ENCODE measurements at regions not wholly inside any gene's neighbourhood (a gene's known extent, or its start where the extent isn't known, plus 50 kb on each side); places are given as distances from the start of the nearest gene placed in this dataset.

DNA sequence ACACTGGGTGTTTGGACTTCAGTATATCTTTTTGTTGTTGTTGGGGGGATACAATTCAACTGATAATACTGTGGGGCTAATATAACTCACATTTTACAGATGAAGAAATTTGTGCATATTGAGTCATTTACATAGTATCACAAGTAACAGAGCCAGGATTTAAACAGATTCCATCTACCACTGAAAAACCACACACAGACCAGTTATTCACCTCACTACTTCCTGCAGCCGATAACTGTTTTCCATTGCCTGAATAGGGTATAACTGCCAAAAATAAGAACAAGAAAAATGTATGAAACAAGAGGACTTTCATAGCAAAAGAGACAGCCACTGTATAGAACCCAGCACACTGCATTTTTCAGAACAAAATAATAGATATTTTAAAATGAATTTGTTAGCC lies 215.8 kb upstream of the CNTN6 start:
- DNase-seq (ENCODE audit: low spot score) (no peak), ATAC-seq (no peak)
- Histone ChIP-seq H3K36me3 (ENCODE audit: insufficient read depth) (no peaks in the 10 kb centered on the region), H3K9me2 (ENCODE audit: insufficient read depth) (no peaks in the 10 kb centered on the region), H3K4me2 (no peak overlapping the region), H2AFZ (no peak overlapping the region), H3K79me2 (replicated peaks; ENCODE audit: insufficient read depth) (no peaks in the 10 kb centered on the region), H4K20me1 (replicated peaks; ENCODE audit: insufficient read depth) (no peaks in the 10 kb centered on the region), H3K27ac (ENCODE audit: low read depth) (no peak overlapping the region), H3K4me3 (no peak overlapping the region), H3K27me3 (ENCODE audit: insufficient read depth) (no peaks in the 10 kb centered on the region), H3K4me1 (ENCODE audit: insufficient read depth) (0 out of 2 replicates have a peak, but pooled peaks cover 5% of the 10 kb centered on the region), H3F3A (replicated peaks; ENCODE audit: low read depth) (no peaks in the 10 kb centered on the region)
- Mint-ChIP-seq H3K27ac (no peak overlapping the region), H3K9me3 (peaks cover 92% of the 10 kb centered on the region), H3K27me3 (ENCODE audit: insufficient read depth, low read depth, poor library complexity) (peaks cover 1% of the 10 kb centered on the region), H3K4me1 (no peaks in the 10 kb centered on the region), H3K4me3 (no peak overlapping the region), H3K36me3 (ENCODE audit: low read depth) (peaks cover 49% of the 10 kb centered on the region)
- TF ChIP-seq, protein P1, sequence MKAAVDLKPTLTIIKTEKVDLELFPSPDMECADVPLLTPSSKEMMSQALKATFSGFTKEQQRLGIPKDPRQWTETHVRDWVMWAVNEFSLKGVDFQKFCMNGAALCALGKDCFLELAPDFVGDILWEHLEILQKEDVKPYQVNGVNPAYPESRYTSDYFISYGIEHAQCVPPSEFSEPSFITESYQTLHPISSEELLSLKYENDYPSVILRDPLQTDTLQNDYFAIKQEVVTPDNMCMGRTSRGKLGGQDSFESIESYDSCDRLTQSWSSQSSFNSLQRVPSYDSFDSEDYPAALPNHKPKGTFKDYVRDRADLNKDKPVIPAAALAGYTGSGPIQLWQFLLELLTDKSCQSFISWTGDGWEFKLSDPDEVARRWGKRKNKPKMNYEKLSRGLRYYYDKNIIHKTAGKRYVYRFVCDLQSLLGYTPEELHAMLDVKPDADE (IDR thresholded peaks at IDR 0.05), result no peak
- TF ChIP-seq ZNF114 (CRISPR knock-in tag; IDR thresholded peaks at IDR 0.05) (no peak), CREB1 (CRISPR knock-in tag; IDR thresholded peaks at IDR 0.05; ENCODE audit: low read depth) (no peak), STAT1 (IDR thresholded peaks at IDR 0.05; ENCODE audit: unreplicated experiment) (no peak), EZH2 (IDR thresholded peaks at IDR 0.05; ENCODE audit: low read depth, unreplicated experiment) (no peak), EZH2phosphoT487 (IDR thresholded peaks at IDR 0.05; ENCODE audit: unreplicated experiment) (no peak)
- TF ChIP-seq, protein P2, sequence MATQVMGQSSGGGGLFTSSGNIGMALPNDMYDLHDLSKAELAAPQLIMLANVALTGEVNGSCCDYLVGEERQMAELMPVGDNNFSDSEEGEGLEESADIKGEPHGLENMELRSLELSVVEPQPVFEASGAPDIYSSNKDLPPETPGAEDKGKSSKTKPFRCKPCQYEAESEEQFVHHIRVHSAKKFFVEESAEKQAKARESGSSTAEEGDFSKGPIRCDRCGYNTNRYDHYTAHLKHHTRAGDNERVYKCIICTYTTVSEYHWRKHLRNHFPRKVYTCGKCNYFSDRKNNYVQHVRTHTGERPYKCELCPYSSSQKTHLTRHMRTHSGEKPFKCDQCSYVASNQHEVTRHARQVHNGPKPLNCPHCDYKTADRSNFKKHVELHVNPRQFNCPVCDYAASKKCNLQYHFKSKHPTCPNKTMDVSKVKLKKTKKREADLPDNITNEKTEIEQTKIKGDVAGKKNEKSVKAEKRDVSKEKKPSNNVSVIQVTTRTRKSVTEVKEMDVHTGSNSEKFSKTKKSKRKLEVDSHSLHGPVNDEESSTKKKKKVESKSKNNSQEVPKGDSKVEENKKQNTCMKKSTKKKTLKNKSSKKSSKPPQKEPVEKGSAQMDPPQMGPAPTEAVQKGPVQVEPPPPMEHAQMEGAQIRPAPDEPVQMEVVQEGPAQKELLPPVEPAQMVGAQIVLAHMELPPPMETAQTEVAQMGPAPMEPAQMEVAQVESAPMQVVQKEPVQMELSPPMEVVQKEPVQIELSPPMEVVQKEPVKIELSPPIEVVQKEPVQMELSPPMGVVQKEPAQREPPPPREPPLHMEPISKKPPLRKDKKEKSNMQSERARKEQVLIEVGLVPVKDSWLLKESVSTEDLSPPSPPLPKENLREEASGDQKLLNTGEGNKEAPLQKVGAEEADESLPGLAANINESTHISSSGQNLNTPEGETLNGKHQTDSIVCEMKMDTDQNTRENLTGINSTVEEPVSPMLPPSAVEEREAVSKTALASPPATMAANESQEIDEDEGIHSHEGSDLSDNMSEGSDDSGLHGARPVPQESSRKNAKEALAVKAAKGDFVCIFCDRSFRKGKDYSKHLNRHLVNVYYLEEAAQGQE (IDR thresholded peaks at IDR 0.05; ENCODE audit: unreplicated experiment), result no peak
- TF ChIP-seq, protein P3, sequence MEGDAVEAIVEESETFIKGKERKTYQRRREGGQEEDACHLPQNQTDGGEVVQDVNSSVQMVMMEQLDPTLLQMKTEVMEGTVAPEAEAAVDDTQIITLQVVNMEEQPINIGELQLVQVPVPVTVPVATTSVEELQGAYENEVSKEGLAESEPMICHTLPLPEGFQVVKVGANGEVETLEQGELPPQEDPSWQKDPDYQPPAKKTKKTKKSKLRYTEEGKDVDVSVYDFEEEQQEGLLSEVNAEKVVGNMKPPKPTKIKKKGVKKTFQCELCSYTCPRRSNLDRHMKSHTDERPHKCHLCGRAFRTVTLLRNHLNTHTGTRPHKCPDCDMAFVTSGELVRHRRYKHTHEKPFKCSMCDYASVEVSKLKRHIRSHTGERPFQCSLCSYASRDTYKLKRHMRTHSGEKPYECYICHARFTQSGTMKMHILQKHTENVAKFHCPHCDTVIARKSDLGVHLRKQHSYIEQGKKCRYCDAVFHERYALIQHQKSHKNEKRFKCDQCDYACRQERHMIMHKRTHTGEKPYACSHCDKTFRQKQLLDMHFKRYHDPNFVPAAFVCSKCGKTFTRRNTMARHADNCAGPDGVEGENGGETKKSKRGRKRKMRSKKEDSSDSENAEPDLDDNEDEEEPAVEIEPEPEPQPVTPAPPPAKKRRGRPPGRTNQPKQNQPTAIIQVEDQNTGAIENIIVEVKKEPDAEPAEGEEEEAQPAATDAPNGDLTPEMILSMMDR (conservative IDR thresholded peaks at IDR 0.05; ENCODE audit: low read depth in 2 of 2), result no peak

DNA sequence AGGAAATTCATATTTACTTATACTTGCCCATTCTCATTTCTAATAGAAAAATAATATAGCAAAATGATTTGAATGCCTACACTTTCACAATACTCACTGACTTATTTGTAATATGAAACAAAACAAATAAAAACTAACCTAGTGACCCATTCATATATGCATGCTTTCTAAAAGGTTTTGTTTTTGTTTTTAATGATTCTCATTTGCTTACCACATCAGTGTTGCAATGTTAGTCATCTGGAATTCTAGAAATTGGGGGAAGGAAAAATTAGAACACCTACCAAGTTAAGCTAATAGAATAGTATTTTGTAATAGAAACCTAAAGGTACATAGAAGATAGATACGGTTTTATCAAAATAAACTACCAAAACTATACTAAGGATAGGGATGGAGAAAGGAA lies 214.1 kb upstream of the CNTN6 start:
- H3K4me1 Mint-ChIP-seq, result no peaks in the 10 kb centered on the region
- no peaks in the 10 kb centered on the region for H4K20me1 ChIP-seq (replicated peaks; ENCODE audit: insufficient read depth)
- no peak overlapping the region for H3K4me3 ChIP-seq
- no peaks in the 10 kb centered on the region for H3K27me3 ChIP-seq (ENCODE audit: insufficient read depth)
- H3K36me3 ChIP-seq (ENCODE audit: insufficient read depth), result no peaks in the 10 kb centered on the region
- peaks cover 1% of the 10 kb centered on the region for H3K27me3 Mint-ChIP-seq (ENCODE audit: insufficient read depth, low read depth, poor library complexity)
- no peak overlapping the region for H2AFZ ChIP-seq
- H3K9me3 Mint-ChIP-seq, result peaks cover 91% of the 10 kb centered on the region
- H3K79me2 ChIP-seq (replicated peaks; ENCODE audit: insufficient read depth), result no peaks in the 10 kb centered on the region
- DNase-seq (ENCODE audit: low spot score) (no peak), ATAC-seq (no peak)
- 0 out of 2 replicates have a peak, but pooled peaks cover 5% of the 10 kb centered on the region for H3K4me1 ChIP-seq (ENCODE audit: insufficient read depth)
- H3K4me3 Mint-ChIP-seq, result no peak overlapping the region
- H3K4me2 ChIP-seq, result no peak overlapping the region
- no peak overlapping the region for H3K27ac ChIP-seq (ENCODE audit: low read depth)
- H3F3A ChIP-seq (replicated peaks; ENCODE audit: low read depth), result no peaks in the 10 kb centered on the region
- H3K9me2 ChIP-seq (ENCODE audit: insufficient read depth), result no peaks in the 10 kb centered on the region
- H3K27ac Mint-ChIP-seq, result no peak overlapping the region
- peaks cover 44% of the 10 kb centered on the region for H3K36me3 Mint-ChIP-seq (ENCODE audit: low read depth)
- TF ChIP-seq JUNB (IDR thresholded peaks at IDR 0.05; ENCODE audit: unreplicated experiment) (no peak), CREB1 (CRISPR knock-in tag; IDR thresholded peaks at IDR 0.05; ENCODE audit: low read depth) (no peak), NANOG (IDR thresholded peaks at IDR 0.05; ENCODE audit: borderline replicate concordance) (no peak), EZH2 (IDR thresholded peaks at IDR 0.05; ENCODE audit: low read depth, unreplicated experiment) (no peak), ZNF114 (CRISPR knock-in tag; IDR thresholded peaks at IDR 0.05) (no peak), ZNF331 (CRISPR knock-in tag; IDR thresholded peaks at IDR 0.05; ENCODE audit: low read depth) (no peak), STAT1 (IDR thresholded peaks at IDR 0.05; ENCODE audit: unreplicated experiment) (no peak), POLR2AphosphoS5 (IDR thresholded peaks at IDR 0.05; ENCODE audit: low read depth) (no peak)
- TF ChIP-seq, protein P1 (IDR thresholded peaks at IDR 0.05), result no peak
- TF ChIP-seq, protein P2 (IDR thresholded peaks at IDR 0.05; ENCODE audit: unreplicated experiment), result no peak

All from GM23338 (cell line).